A673 (cell line): ENCODE measurements at regions not wholly inside any gene's neighbourhood (a gene's known extent, or its start where the extent isn't known, plus 50 kb on each side); places are given as distances from the start of the nearest gene placed in this dataset.

Source experiments
- CTCF ChIP-seq: fragments of 300-800, 200-600 bp; sonication (generic); conservative IDR thresholded peaks from 2 replicates; pipeline ENCODE4 v1.5.1; 2017; ENCODE audit warnings: low read depth, mild to moderate bottlenecking, antibody characterized with exemption, low read length, moderate library complexity, mixed read lengths
- EZH2 ChIP-seq: fragments of 200-600 bp; sonication (generic); IDR thresholded peaks from 2 replicates; pipeline ENCODE4 v1.6.1; 2017; ENCODE audit warnings: borderline replicate concordance, low read depth, mild to moderate bottlenecking, mixed read lengths, antibody characterized with exemption, low read length; ENCODE audit not compliant: poor library complexity, severe bottlenecking

GRCh38 chr4:128483041-128483440, 195.4 kb upstream of the PGRMC2 start:
- TF ChIP-seq CTCF (no peak), EZH2 (no peak)
